H1 (cell line): ENCODE measurements at regions not wholly inside any gene's neighbourhood (a gene's known extent, or its start where the extent isn't known, plus 50 kb on each side); places are given as distances from the start of the nearest gene placed in this dataset.

Experiments used
- CTCF ChIA-PET: fragments of 300-600 bp; sonication (Branson Sonifier 250); formaldehyde crosslinking; loops from one replicate; lab custom pipeline; 2021; ENCODE audit not compliant: partially characterized antibody; lab: Charles Lee
- POLR2A ChIA-PET: fragments of 300-600 bp; sonication (Branson Sonifier 250); formaldehyde crosslinking; loops from one replicate; lab custom pipeline; 2021; ENCODE audit warnings: inconsistent platforms; ENCODE audit not compliant: partially characterized antibody; lab: Charles Lee
- DNase-seq, 2 experiments: peaks; one replicate each; pipeline versions ENCODE4 v3.0.0 to v3.0.0-alpha.2; 2010 to 2022; ENCODE audit warnings: low spot score in 2 of 2, low read depth in 1 of 2, mixed read lengths in 1 of 2
- FAIRE-seq: peaks from 2 replicates; lab custom pipeline; 2011; peaks lifted over from hg19 to GRCh38; lab: Jason Lieb, UNC
- H2AFZ ChIP-seq: 2 replicates; pipeline ENCODE4 v1.8.1; 2012; ENCODE audit warnings: low read length, inconsistent platforms
- H2AK5ac ChIP-seq: 2 replicates; pipeline ENCODE4 v1.6.1; 2013; ENCODE audit warnings: low read depth, low read length
- H2BK120ac ChIP-seq: replicated peaks from 2 replicates; pipeline ENCODE3; 2013; ENCODE audit warnings: low read depth, low read length, inconsistent platforms
- H2BK12ac ChIP-seq: 2 replicates; pipeline ENCODE4 v1.6.1; 2013; ENCODE audit warnings: low read depth, low read length
- H2BK15ac ChIP-seq: 2 replicates; pipeline ENCODE4 v1.6.1; 2013; ENCODE audit warnings: low read length
- H2BK20ac ChIP-seq: 2 replicates; pipeline ENCODE4 v1.6.1; 2013; ENCODE audit warnings: low read length
- H2BK5ac ChIP-seq: 2 replicates; pipeline ENCODE4 v1.6.1; 2013; ENCODE audit warnings: low read depth, low read length
- H3K14ac ChIP-seq: 2 replicates; pipeline ENCODE4 v1.6.1; 2013; ENCODE audit warnings: inconsistent platforms; ENCODE audit not compliant: insufficient read length
- H3K18ac ChIP-seq: 2 replicates; pipeline ENCODE4 v1.6.1; 2013; ENCODE audit warnings: low read length; ENCODE audit errors: extremely low read depth
- H3K23ac ChIP-seq: 2 replicates; pipeline ENCODE4 v1.6.1; 2013; ENCODE audit warnings: inconsistent platforms; ENCODE audit not compliant: insufficient read length
- H3K23me2 ChIP-seq: 2 replicates; pipeline ENCODE4 v1.6.1; 2013; ENCODE audit warnings: low read depth, low read length
- H3K27ac ChIP-seq: 2 replicates; pipeline ENCODE4 v1.6.1; 2011; ENCODE audit warnings: low read depth, low read length, inconsistent platforms
- H3K27me3 ChIP-seq, 4 experiments: replicated peaks in 1 of 4; 1 replicate in 1 of 4; 2 replicates in 3 of 4; pipeline versions ENCODE4 v1.6.1 to v1.8.1; 2011 to 2013; ENCODE audit warnings: low read length in 3 of 4, mild to moderate bottlenecking in 3 of 4, inconsistent platforms in 2 of 4, mixed read lengths in 2 of 4, moderate library complexity in 1 of 4; ENCODE audit not compliant: control insufficient read depth in 3 of 4, insufficient read depth in 3 of 4; ENCODE audit errors: extremely low read depth in 1 of 4
- H3K36me3 ChIP-seq, 4 experiments: 2 replicates each; pipeline versions ENCODE4 v1.6.1 to v1.8.1; 2011 to 2013; ENCODE audit warnings: mild to moderate bottlenecking in 4 of 4, low read length in 3 of 4, moderate library complexity in 2 of 4, control low read depth in 1 of 4, inconsistent platforms in 1 of 4; ENCODE audit not compliant: insufficient read depth in 4 of 4, control insufficient read depth in 2 of 4
- H3K4ac ChIP-seq: replicated peaks from 2 replicates; pipeline ENCODE3; 2013; ENCODE audit warnings: low read length, low read depth, mixed read lengths, inconsistent platforms; ENCODE audit not compliant: insufficient read length
- H3K4me1 ChIP-seq, 4 experiments: replicated peaks in 1 of 4; 1 replicate in 1 of 4; 2 replicates in 3 of 4; pipeline versions ENCODE4 v1.6.1 to v1.8.1; 2011 to 2013; ENCODE audit warnings: low read length in 3 of 4, inconsistent platforms in 2 of 4, mixed read lengths in 1 of 4; ENCODE audit not compliant: insufficient read depth in 4 of 4, control insufficient read depth in 3 of 4
- H3K4me2 ChIP-seq, 2 experiments: 2 replicates each; pipeline versions ENCODE4 v1.6.1 to v1.8.1; 2011 to 2013; ENCODE audit warnings: low read depth in 2 of 2, low read length in 2 of 2, control low read depth in 1 of 2, inconsistent platforms in 1 of 2, mild to moderate bottlenecking in 1 of 2; ENCODE audit not compliant: insufficient read depth in 1 of 2
- H3K4me3 ChIP-seq, 4 experiments: fragments of 200-600, 300-600 bp in 1 of 4; sonication (generic), shearing (Covaris generic), sonication (Bioruptor Twin) in 1 of 4; 2 replicates each; pipeline versions ENCODE4 v1.5.1 to v1.8.1; 2011 to 2016; ENCODE audit warnings: low read length in 4 of 4, low read depth in 3 of 4, control low read depth in 2 of 4, inconsistent platforms in 2 of 4, mild to moderate bottlenecking in 2 of 4, mixed read lengths in 1 of 4, moderate library complexity in 1 of 4; ENCODE audit not compliant: insufficient read depth in 2 of 4; ENCODE audit errors: extremely low read depth in 1 of 4
- H3K56ac ChIP-seq: replicated peaks from 2 replicates; pipeline ENCODE3; 2013; ENCODE audit warnings: low read depth, mild to moderate bottlenecking, mixed read lengths, low read length, inconsistent platforms; ENCODE audit not compliant: insufficient read length
- H3K79me1 ChIP-seq: 2 replicates; pipeline ENCODE4 v1.6.1; 2013; ENCODE audit warnings: low read depth, low read length, control low read depth
- H3K79me2 ChIP-seq, 2 experiments: 2 replicates each; pipeline versions ENCODE4 v1.6.1 to v1.8.1; 2012 to 2013; ENCODE audit warnings: low read length in 2 of 2, mild to moderate bottlenecking in 2 of 2, inconsistent platforms in 1 of 2; ENCODE audit not compliant: insufficient read depth in 2 of 2, control insufficient read depth in 1 of 2
- H3K9ac ChIP-seq, 4 experiments: replicated peaks in 1 of 4; 1 replicate in 1 of 4; 2 replicates in 3 of 4; pipeline versions ENCODE4 v1.6.1 to v1.8.1; 2011 to 2013; ENCODE audit warnings: low read depth in 3 of 4, low read length in 3 of 4, control low read depth in 2 of 4, mild to moderate bottlenecking in 2 of 4, moderate library complexity in 2 of 4, inconsistent platforms in 1 of 4; ENCODE audit errors: extremely low read depth in 1 of 4
- H3K9me3 ChIP-seq, 2 experiments: 2 replicates each; pipeline versions ENCODE4 v1.6.1 to v1.8.1; 2012 to 2013; ENCODE audit warnings: mild to moderate bottlenecking in 2 of 2, moderate library complexity in 2 of 2, control low read depth in 1 of 2, inconsistent platforms in 1 of 2, low read depth in 1 of 2, low read length in 1 of 2, mixed read lengths in 1 of 2; ENCODE audit not compliant: insufficient read depth in 2 of 2
- H4K20me1 ChIP-seq, 2 experiments: replicated peaks in 1 of 2; 2 replicates each; pipeline versions ENCODE3 to v1.8.1; 2011 to 2013; ENCODE audit warnings: inconsistent platforms in 2 of 2, low read length in 2 of 2, mild to moderate bottlenecking in 1 of 2; ENCODE audit not compliant: insufficient read depth in 2 of 2, control insufficient read depth in 1 of 2
- H4K5ac ChIP-seq: 2 replicates; pipeline ENCODE4 v1.6.1; 2013; ENCODE audit warnings: low read length, low read depth, mixed read lengths, inconsistent platforms; ENCODE audit not compliant: insufficient read length
- H4K8ac ChIP-seq: 2 replicates; pipeline ENCODE4 v1.8.0; 2013; ENCODE audit warnings: mild to moderate bottlenecking, moderate library complexity, low read length, inconsistent platforms; ENCODE audit not compliant: insufficient read depth; ENCODE audit errors: extremely low read depth
- H4K91ac ChIP-seq: replicated peaks from 2 replicates; pipeline ENCODE3; 2013; ENCODE audit warnings: low read length, mixed read lengths, inconsistent platforms; ENCODE audit not compliant: insufficient read length
- CTBP2 ChIP-seq: IDR thresholded peaks from 2 replicates; pipeline ENCODE4 v1.7.0; 2011; ENCODE audit warnings: borderline replicate concordance, mild to moderate bottlenecking, moderate library complexity, mixed read lengths, low read length; ENCODE audit not compliant: insufficient read depth, insufficient read length
- CTCF ChIP-seq, 3 experiments: IDR thresholded peaks; 1 replicate in 2 of 3; 2 replicates in 1 of 3; pipeline versions ENCODE4 v1.5.1 to v1.6.1; 2011; ENCODE audit warnings: low read length in 3 of 3, mild to moderate bottlenecking in 3 of 3, inconsistent platforms in 2 of 3, low read depth in 1 of 3, moderate library complexity in 1 of 3; ENCODE audit not compliant: insufficient read depth in 1 of 3; ENCODE audit errors: control extremely low read depth in 1 of 3
- GTF2F1 ChIP-seq: IDR thresholded peaks from 2 replicates; pipeline ENCODE4 v1.6.1; 2012; ENCODE audit warnings: low read depth, low read length, improper control_type of control experiment, borderline replicate concordance
- POLR2A ChIP-seq, 2 experiments: IDR thresholded peaks; 1 replicate in 1 of 2; 2 replicates in 1 of 2; pipeline ENCODE4 v1.6.1; 2011; ENCODE audit warnings: low read depth in 2 of 2, low read length in 2 of 2, mild to moderate bottlenecking in 2 of 2; ENCODE audit errors: control extremely low read depth in 1 of 2
- POLR2AphosphoS5 ChIP-seq: IDR thresholded peaks from 2 replicates; pipeline ENCODE4 v1.6.1; 2011; ENCODE audit warnings: low read depth, low read length
- TCF12 ChIP-seq: IDR thresholded peaks from 2 replicates; pipeline ENCODE4 v1.6.1; 2011; ENCODE audit warnings: low read depth, mild to moderate bottlenecking, low read length
- WGBS, 2 experiments: shearing (Covaris generic) in 1 of 2; methylation state at CpG; one replicate each; pipeline versions ENCODE4 v1.1.6 to v1.1.7; 2013 to 2015; ENCODE audit warnings: low lambda C conversion rate in 2 of 2, mixed read lengths in 2 of 2, inconsistent platforms in 1 of 2, low coverage in 1 of 2, missing lambda C conversion rate in 1 of 2; ENCODE audit not compliant: insufficient replicate concordance in 2 of 2, insufficient coverage in 1 of 2, insufficient read length in 1 of 2; ENCODE audit errors: extremely low coverage in 1 of 2, missing lambda C conversion rate in 1 of 2; 5-methylcytosine and 5-hydroxymethylcytosine counted together

GRCh38 chr16:86033971-86034370, 135.0 kb downstream of the IRF8 start:
- no peak overlapping the region for H3K14ac ChIP-seq
- H4K91ac ChIP-seq, result no peak overlapping the region
- no peak overlapping the region for H3K27ac ChIP-seq
- no peaks in the 10 kb centered on the region for H4K20me1 ChIP-seq
- no peaks in the 10 kb centered on the region for H3K79me1 ChIP-seq
- TF ChIP-seq CTBP2 (no peak), GTF2F1 (no peak), POLR2A (IDR thresholded peaks at IDR 0.05; ENCODE audit: control extremely low read depth in 1 of 2, low read depth in 2 of 2, low read length in 2 of 2) (no peak), POLR2AphosphoS5 (no peak), CTCF (IDR thresholded peaks at IDR 0.05; ENCODE audit: control extremely low read depth in 1 of 3, insufficient read depth in 1 of 3, low read depth in 1 of 3, low read length in 3 of 3) (no peak), TCF12 (no peak)
- TF ChIP-seq, all 59 proteins: peak for 0
- Histone ChIP-seq H3K27me3 (peaks cover 0 to 3% (median 0%) of the 10 kb centered on the region in 4 experiments; a peak in 2 of 7 replicates), H3K23ac (no peak overlapping the region), H3K4me2 (no peak overlapping the region), H3K23me2 (no peaks in the 10 kb centered on the region), H2BK15ac (no peak overlapping the region), H3K18ac (no peak overlapping the region), H4K5ac (no peak overlapping the region), H2AFZ (no peak overlapping the region), H3K9me3 (no peaks in the 10 kb centered on the region), H4K8ac (no peak overlapping the region), H2BK20ac (no peak overlapping the region), H2AK5ac (no peak overlapping the region), H3K79me2 (no peaks in the 10 kb centered on the region), H3K36me3 (no peaks in the 10 kb centered on the region), H3K4me3 (no peak overlapping the region), H3K4me1 (peaks cover 0 to 19% (median 10%) of the 10 kb centered on the region in 4 experiments; a peak in 6 of 7 replicates), H3K9ac (no peak overlapping the region), H3K4ac (no peak overlapping the region), H2BK120ac (no peak overlapping the region), H2BK5ac (no peak overlapping the region), H3K56ac (no peak overlapping the region), H2BK12ac (no peak overlapping the region)
- ChIA-PET POLR2A (no interaction called here), CTCF (interaction anchor here (1.3 to 3.1 kb wide), 6 partner anchors 10 to 484 kb away, joined by 3 to 10 read pairs (median 6); no protein-coding TSS in a partner anchor)
- 93% methylated on average over 4 of the region's 4 CpGs; no CpG with 5 or more reads in 1 of the 2 experiments for WGBS, 2 experiments
- FAIRE-seq, result no peak
- DNase-seq, result no peak
